ENCODE measurements at regions not wholly inside any gene's neighbourhood (a gene's known extent, or its start where the extent isn't known, plus 50 kb on each side); places are given as distances from the start of the nearest gene placed in this dataset.

GRCh38 chr6:1542335-1542734, 67.4 kb upstream of the FOXC1 start:
- Histone ChIP-seq H3K4me3 (no peak overlapping the region), H3K4me1 (no peaks in the 10 kb centered on the region), H3K27ac (no peak overlapping the region), H3K9me3 (replicated peaks) (no peaks in the 10 kb centered on the region), H3K27me3 (no peaks in the 10 kb centered on the region), H3K36me3 (no peaks in the 10 kb centered on the region)
- DNase-seq, result no peak

GRCh38 chr6:1542764-1543163, 67.0 kb upstream of the FOXC1 start:
- DNase-seq, result no peak
- Histone ChIP-seq H3K36me3 (no peaks in the 10 kb centered on the region), H3K4me1 (no peaks in the 10 kb centered on the region), H3K27me3 (no peaks in the 10 kb centered on the region), H3K4me3 (no peak overlapping the region), H3K9me3 (replicated peaks) (no peaks in the 10 kb centered on the region), H3K27ac (no peak overlapping the region)

GRCh38 chr6:1544000-1544399, 65.7 kb upstream of the FOXC1 start:
- H3K4me3 ChIP-seq, result no peak overlapping the region

GRCh38 chr6:1544603-1545002, 65.1 kb upstream of the FOXC1 start:
- Histone ChIP-seq H3K4me3 (no peak overlapping the region), H3K9me3 (replicated peaks) (no peaks in the 10 kb centered on the region), H3K4me1 (no peaks in the 10 kb centered on the region), H3K27me3 (no peaks in the 10 kb centered on the region), H3K36me3 (no peaks in the 10 kb centered on the region), H3K27ac (no peak overlapping the region)
- no peak for DNase-seq

More at GRCh38 chr6:1544000-1544399, 65.7 kb upstream of the FOXC1 start:
- Histone ChIP-seq H3K9me3 (replicated peaks) (no peaks in the 10 kb centered on the region), H3K27me3 (no peaks in the 10 kb centered on the region), H3K4me1 (no peaks in the 10 kb centered on the region), H3K27ac (no peak overlapping the region), H3K36me3 (no peaks in the 10 kb centered on the region)
- DNase-seq, result no peak

- Histone ChIP-seq H3K27me3 (no peaks in the 10 kb centered on the region), H3K9me3 (replicated peaks) (no peaks in the 10 kb centered on the region), H3K27ac (no peak overlapping the region), H3K4me3 (no peak overlapping the region), H3K36me3 (no peaks in the 10 kb centered on the region), H3K4me1 (no peaks in the 10 kb centered on the region)
- no peak for DNase-seq
Observed at GRCh38 chr6:1545654-1546053, 64.1 kb upstream of the FOXC1 start.

- H3K27ac ChIP-seq, result no peak overlapping the region
- no peaks in the 10 kb centered on the region for H3K36me3 ChIP-seq
- no peaks in the 10 kb centered on the region for H3K27me3 ChIP-seq
- no peak overlapping the region for H3K4me3 ChIP-seq
- H3K9me3 ChIP-seq (replicated peaks), result no peaks in the 10 kb centered on the region
- DNase-seq, result no peak
- no peaks in the 10 kb centered on the region for H3K4me1 ChIP-seq
Observed at GRCh38 chr6:1547785-1548184, 61.9 kb upstream of the FOXC1 start.

- Histone ChIP-seq H3K4me1 (no peaks in the 10 kb centered on the region), H3K9me3 (replicated peaks) (no peaks in the 10 kb centered on the region), H3K27me3 (no peaks in the 10 kb centered on the region)
Observed at GRCh38 chr6:1551249-1551648, 58.5 kb upstream of the FOXC1 start.

GRCh38 chr6:1552296-1552761, 57.4 kb upstream of the FOXC1 start:
- H3K27me3 ChIP-seq, result no peaks in the 10 kb centered on the region
- H3K36me3 ChIP-seq, result no peaks in the 10 kb centered on the region
- peak in 1 of 2 experiments; percentile 12 for DNase-seq
- no peaks in the 10 kb centered on the region for H3K4me1 ChIP-seq
- no peak overlapping the region for H3K4me3 ChIP-seq
- no peak overlapping the region for H3K27ac ChIP-seq
- H3K9me3 ChIP-seq (replicated peaks), result no peaks in the 10 kb centered on the region

More at GRCh38 chr6:1551249-1551648, 58.5 kb upstream of the FOXC1 start:
- Histone ChIP-seq H3K27ac (no peak overlapping the region), H3K4me3 (no peak overlapping the region), H3K36me3 (no peaks in the 10 kb centered on the region)
- DNase-seq, result no peak

- Histone ChIP-seq H3K9me3 (replicated peaks) (no peaks in the 10 kb centered on the region), H3K27ac (0 out of 2 replicates have a peak overlapping the region, but pooled peaks have one; percentile 36), H3K4me1 (no peaks in the 10 kb centered on the region), H3K27me3 (no peaks in the 10 kb centered on the region), H3K4me3 (peak overlapping the region; percentile 61; the same call in 1 of the 2 replicates), H3K36me3 (no peaks in the 10 kb centered on the region)
- peak in 1 of 2 experiments; percentile 5 for DNase-seq
Observed at GRCh38 chr6:1553562-1554083, 56.1 kb upstream of the FOXC1 start.

GRCh38 chr6:1554141-1554475, 55.6 kb upstream of the FOXC1 start:
- peak; percentile 42 to 65 for DNase-seq
- Histone ChIP-seq H3K9me3 (replicated peaks) (no peaks in the 10 kb centered on the region), H3K36me3 (no peaks in the 10 kb centered on the region), H3K4me1 (no peaks in the 10 kb centered on the region), H3K27me3 (no peaks in the 10 kb centered on the region), H3K4me3 (peak overlapping the region; percentile 61), H3K27ac (peak overlapping the region; percentile 36; the same call in 1 of the 2 replicates)

- H3K36me3 ChIP-seq, result no peaks in the 10 kb centered on the region
- no peaks in the 10 kb centered on the region for H3K9me3 ChIP-seq (replicated peaks)
- H3K4me1 ChIP-seq, result no peaks in the 10 kb centered on the region
- no peaks in the 10 kb centered on the region for H3K27me3 ChIP-seq
- peak overlapping the region; percentile 61 for H3K4me3 ChIP-seq
- peak; percentile 48 to 64 for DNase-seq
- H3K27ac ChIP-seq, result peak overlapping the region; percentile 36
Observed at GRCh38 chr6:1554476-1555310, 55.0 kb upstream of the FOXC1 start.

GRCh38 chr6:1558388-1558787, 51.3 kb upstream of the FOXC1 start:
- no peak overlapping the region for H3K27ac ChIP-seq
- no peak for DNase-seq
- H3K27me3 ChIP-seq, result no peaks in the 10 kb centered on the region
- no peaks in the 10 kb centered on the region for H3K4me1 ChIP-seq
- H3K4me3 ChIP-seq, result no peak overlapping the region
- H3K36me3 ChIP-seq, result no peaks in the 10 kb centered on the region
- no peaks in the 10 kb centered on the region for H3K9me3 ChIP-seq (replicated peaks)
